ENCODE measurements at regions not wholly inside any gene's neighbourhood (a gene's known extent, or its start where the extent isn't known, plus 50 kb on each side); places are given as distances from the start of the nearest gene placed in this dataset.

GRCh38 chr6:3610921-3611320 is 140.6 kb downstream of the PXDC1 start:
- TF ChIP-seq CTCF (conservative IDR thresholded peaks at IDR 0.05; ENCODE audit: low read length) = no peak
- no peak for TF ChIP-seq EZH2phosphoT487 (IDR thresholded peaks at IDR 0.05; ENCODE audit: borderline replicate concordance, low read depth, low read length)

Data from OCI-LY7 (cell line).